ENCODE measurements at regions not wholly inside any gene's neighbourhood (a gene's known extent, or its start where the extent isn't known, plus 50 kb on each side); places are given as distances from the start of the nearest gene placed in this dataset.

- DNase-seq: no peak
- Histone ChIP-seq H3K4me1 (ENCODE audit: insufficient read depth) (peaks cover 3% of the 10 kb centered on the region), H3K36me3 (no peaks in the 10 kb centered on the region), H3K27ac (no peak overlapping the region), H3K27me3 (no peaks in the 10 kb centered on the region), H3K9me3 (no peaks in the 10 kb centered on the region), H3K4me3 (no peak overlapping the region)
- no peak for TF ChIP-seq EP300 (IDR thresholded peaks at IDR 0.05)
- 92 to 100% (median 94%) methylated on average over 1 of the region's 1 CpG for WGBS, 3 donors
- intact Hi-C loops (cut with DNase I): no loop called here
These were observed 293.9 kb upstream of the AMIGO2 start for GRCh38 chr12:47373554-47374150.

GRCh38 chr12:47370421-47370820 is 290.7 kb upstream of the AMIGO2 start:
- no peak for DNase-seq
- Histone ChIP-seq H3K36me3 (no peaks in the 10 kb centered on the region), H3K4me1 (ENCODE audit: insufficient read depth) (peaks cover 3% of the 10 kb centered on the region), H3K4me3 (no peak overlapping the region), H3K9me3 (no peaks in the 10 kb centered on the region), H3K27ac (no peak overlapping the region), H3K27me3 (no peaks in the 10 kb centered on the region)
- intact Hi-C loops (cut with DNase I): no loop called here
- TF ChIP-seq POLR2A (IDR thresholded peaks at IDR 0.05): no peak
- no peak for TF ChIP-seq EP300 (IDR thresholded peaks at IDR 0.05)
- no peak for TF ChIP-seq CTCF (IDR thresholded peaks at IDR 0.05)
- WGBS, 3 donors: 68 to 81% (median 70%) methylated on average over 4 of the region's 4 CpGs

DNA sequence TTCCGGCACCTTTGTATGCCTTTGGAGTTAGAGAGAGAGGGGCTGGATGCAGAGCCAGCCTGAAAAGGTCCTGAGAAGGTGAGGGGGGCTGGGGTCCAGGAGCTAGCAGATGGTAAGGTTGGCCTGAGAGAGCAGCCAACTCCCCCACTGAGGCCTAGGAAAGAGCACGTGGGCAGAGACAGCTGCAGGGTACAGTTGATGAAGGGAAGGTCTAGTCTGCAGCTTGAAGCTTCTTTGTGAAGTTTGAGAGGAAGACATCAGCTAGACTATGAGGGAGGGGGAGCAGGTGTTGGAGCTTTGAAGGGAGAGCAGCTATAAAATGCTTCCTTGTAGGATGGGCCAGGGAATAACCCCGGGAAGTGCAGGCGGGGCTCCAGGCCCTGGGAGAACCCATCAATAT is 289.3 kb upstream of the AMIGO2 start:
- Histone ChIP-seq H3K36me3 (no peaks in the 10 kb centered on the region), H3K9me3 (no peaks in the 10 kb centered on the region), H3K4me1 (ENCODE audit: insufficient read depth) (peaks cover 3% of the 10 kb centered on the region), H3K27me3 (no peaks in the 10 kb centered on the region), H3K4me3 (no peak overlapping the region), H3K27ac (no peak overlapping the region)
- intact Hi-C loops (cut with DNase I): no loop called here
- TF ChIP-seq POLR2A (IDR thresholded peaks at IDR 0.05) (no peak), EP300 (IDR thresholded peaks at IDR 0.05) (no peak), CTCF (IDR thresholded peaks at IDR 0.05) (no peak)
- no peak for DNase-seq
- WGBS, 3 donors: 82 to 89% (median 83%) methylated on average over 4 of the region's 4 CpGs

DNA sequence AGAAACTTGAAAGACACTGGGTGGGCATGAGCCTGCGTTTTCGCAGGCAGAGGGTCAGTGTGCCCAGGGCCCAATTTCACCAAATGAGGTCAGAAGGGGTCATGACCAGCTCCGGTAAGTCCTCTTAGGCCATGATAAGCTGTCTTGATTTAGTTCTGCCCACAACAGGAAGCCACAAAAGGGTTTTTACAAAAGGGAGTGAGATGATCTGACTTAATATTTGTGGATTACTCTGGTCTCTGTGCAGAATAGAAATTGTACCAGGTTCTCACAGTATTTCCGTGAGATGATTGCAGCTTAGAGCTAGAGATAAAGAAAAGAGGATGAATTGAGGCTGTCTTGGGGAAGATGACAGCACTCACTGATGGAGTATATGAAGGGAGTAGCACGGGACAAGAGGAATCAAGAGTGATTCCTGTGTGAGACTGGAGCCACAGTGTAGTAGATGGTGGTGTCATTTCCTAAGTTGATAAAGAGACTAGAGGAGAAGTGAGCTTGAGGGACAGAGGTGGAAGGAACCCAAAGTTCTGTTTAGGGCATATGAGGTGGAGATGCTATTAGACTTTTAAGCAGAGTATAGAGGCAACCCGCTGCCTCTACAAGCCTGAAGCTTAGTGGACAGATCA is 288.3 kb upstream of the AMIGO2 start:
- WGBS, 3 donors: 76 to 93% (median 83%) methylated on average over 6 of the region's 6 CpGs
- Histone ChIP-seq H3K36me3 (no peaks in the 10 kb centered on the region), H3K9me3 (no peaks in the 10 kb centered on the region), H3K27ac (no peak overlapping the region), H3K4me1 (ENCODE audit: insufficient read depth) (peaks cover 3% of the 10 kb centered on the region), H3K27me3 (no peaks in the 10 kb centered on the region), H3K4me3 (no peak overlapping the region)
- intact Hi-C loops (cut with DNase I): no loop called here
- TF ChIP-seq EP300 (IDR thresholded peaks at IDR 0.05): no peak
- TF ChIP-seq CTCF (IDR thresholded peaks at IDR 0.05): no peak
- no peak for TF ChIP-seq POLR2A (IDR thresholded peaks at IDR 0.05)
- no peak for DNase-seq

DNA sequence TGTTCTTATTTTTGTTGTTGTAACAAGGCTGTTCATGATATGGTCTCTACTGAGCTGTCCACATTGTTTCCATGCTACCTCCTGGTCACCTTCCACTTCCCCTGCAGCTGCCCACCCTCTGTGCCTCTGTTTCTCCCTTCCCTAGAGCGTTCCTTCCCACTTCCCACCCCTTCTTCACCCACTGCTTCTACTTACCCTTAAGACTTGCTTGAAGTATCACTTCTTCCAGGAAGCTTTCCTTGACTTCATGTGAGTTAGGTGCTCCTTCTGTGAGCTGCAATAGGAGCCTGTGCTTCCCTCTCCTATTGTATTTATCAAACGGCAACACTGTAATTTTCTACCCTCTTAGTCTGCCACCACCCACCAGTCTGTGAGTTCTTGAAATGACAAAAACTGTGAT is 286.8 kb upstream of the AMIGO2 start:
- Histone ChIP-seq H3K36me3 (no peaks in the 10 kb centered on the region), H3K4me3 (no peak overlapping the region), H3K9me3 (no peaks in the 10 kb centered on the region), H3K27me3 (no peaks in the 10 kb centered on the region), H3K27ac (no peak overlapping the region), H3K4me1 (ENCODE audit: insufficient read depth) (peaks cover 3% of the 10 kb centered on the region)
- intact Hi-C loops (cut with DNase I): no loop called here
- 85 to 93% (median 92%) methylated on average over 2 of the region's 2 CpGs for WGBS, 3 donors
- no peak for DNase-seq
- TF ChIP-seq EP300 (IDR thresholded peaks at IDR 0.05) (no peak), POLR2A (IDR thresholded peaks at IDR 0.05) (no peak), CTCF (IDR thresholded peaks at IDR 0.05) (no peak)
